ENCODE measurements at regions not wholly inside any gene's neighbourhood (a gene's known extent, or its start where the extent isn't known, plus 50 kb on each side); places are given as distances from the start of the nearest gene placed in this dataset.
A peak's percentile ranks its signal among the peaks of the same experiment; 100 is the strongest.

DNA sequence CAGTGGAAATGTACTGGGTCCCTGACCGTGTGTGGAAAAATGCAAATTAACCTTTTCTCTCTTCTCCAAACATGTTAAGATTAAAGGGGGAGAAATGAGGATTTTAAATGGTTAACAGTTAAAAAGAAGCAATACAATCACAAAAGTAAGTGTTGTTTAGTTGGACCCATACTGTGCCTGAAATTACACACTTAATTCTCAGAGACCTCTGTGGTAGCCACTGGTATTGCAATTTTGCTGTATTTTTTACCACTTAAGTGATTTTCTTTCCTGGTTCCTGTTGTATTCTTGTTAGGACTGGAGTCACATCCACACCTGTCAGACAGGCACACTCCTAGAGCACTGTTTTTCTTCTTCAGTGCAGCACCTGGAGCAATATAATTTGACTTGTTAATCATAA is 179.6 kb upstream of the PDGFD start:
- no TSS peak for BruUV-seq (replicated peaks)
- H3K23ac ChIP-seq (ENCODE audit: low read depth, low read length): no peak overlapping the region
- H4K91ac ChIP-seq (ENCODE audit: insufficient read depth, low read depth, low read length): no peak overlapping the region
- WGBS, 2 experiments (ENCODE audit: extremely low coverage in 2 of 2, insufficient read length in 1 of 2): no CpG with 5 or more reads among the region's 1 CpG
- H2BK5ac ChIP-seq (ENCODE audit: low read depth, low read length, poor library complexity, severe bottlenecking): no peak overlapping the region
- no peak overlapping the region for H4K5ac ChIP-seq (ENCODE audit: low read depth, low read length)
- no peak overlapping the region for H2BK120ac ChIP-seq (ENCODE audit: low read depth, low read length)
- no peak overlapping the region for H3K9ac ChIP-seq (ENCODE audit: low read depth, low read length)
- H3K79me1 ChIP-seq (ENCODE audit: low read depth in 1 of 2, low read length in 2 of 2): no peaks in the 10 kb centered on the region
- H4K20me1 ChIP-seq (ENCODE audit: insufficient read depth, low read length): no peaks in the 10 kb centered on the region
- no peak overlapping the region for H3K4me2 ChIP-seq (ENCODE audit: low read depth, low read length)
- in situ Hi-C loops (cut with MboI; ENCODE audit: low sequenced_read_pairs) (no loop called here), dilution Hi-C loops (cut with HindIII; ENCODE audit: low sequenced_read_pairs, unreplicated experiment) (no loop called here), intact Hi-C loops (cut with micrococcal nuclease) (no loop called here)
- TF ChIP-seq RAD21 (IDR thresholded peaks at IDR 0.05; ENCODE audit: low read length): no peak
- TF ChIP-seq MAZ (IDR thresholded peaks at IDR 0.05; ENCODE audit: borderline replicate concordance, low read depth, low read length): no peak
- TF ChIP-seq, protein P1, sequence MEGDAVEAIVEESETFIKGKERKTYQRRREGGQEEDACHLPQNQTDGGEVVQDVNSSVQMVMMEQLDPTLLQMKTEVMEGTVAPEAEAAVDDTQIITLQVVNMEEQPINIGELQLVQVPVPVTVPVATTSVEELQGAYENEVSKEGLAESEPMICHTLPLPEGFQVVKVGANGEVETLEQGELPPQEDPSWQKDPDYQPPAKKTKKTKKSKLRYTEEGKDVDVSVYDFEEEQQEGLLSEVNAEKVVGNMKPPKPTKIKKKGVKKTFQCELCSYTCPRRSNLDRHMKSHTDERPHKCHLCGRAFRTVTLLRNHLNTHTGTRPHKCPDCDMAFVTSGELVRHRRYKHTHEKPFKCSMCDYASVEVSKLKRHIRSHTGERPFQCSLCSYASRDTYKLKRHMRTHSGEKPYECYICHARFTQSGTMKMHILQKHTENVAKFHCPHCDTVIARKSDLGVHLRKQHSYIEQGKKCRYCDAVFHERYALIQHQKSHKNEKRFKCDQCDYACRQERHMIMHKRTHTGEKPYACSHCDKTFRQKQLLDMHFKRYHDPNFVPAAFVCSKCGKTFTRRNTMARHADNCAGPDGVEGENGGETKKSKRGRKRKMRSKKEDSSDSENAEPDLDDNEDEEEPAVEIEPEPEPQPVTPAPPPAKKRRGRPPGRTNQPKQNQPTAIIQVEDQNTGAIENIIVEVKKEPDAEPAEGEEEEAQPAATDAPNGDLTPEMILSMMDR (conservative IDR thresholded peaks at IDR 0.05; ENCODE audit: low read depth, low read length): peak; percentile 23; the same call in 1 of the 2 replicates
- H3K27ac ChIP-seq (ENCODE audit: insufficient read depth, low read length): no peak overlapping the region
- H2BK15ac ChIP-seq (ENCODE audit: low read depth, low read length): no peak overlapping the region
- H2BK20ac ChIP-seq (ENCODE audit: low read depth, low read length): no peak overlapping the region
- ChIA-PET POLR2A (ENCODE audit: unreplicated experiment) (no interaction called here), CTCF (no interaction called here)
- no peak overlapping the region for H3K4me3 ChIP-seq (ENCODE audit: insufficient read depth, low read depth, low read length)
- no peak overlapping the region for H3K14ac ChIP-seq (replicated peaks; ENCODE audit: low read depth, low read length)
- H3K27me3 ChIP-seq (ENCODE audit: control insufficient read depth, insufficient read depth, low read length): no peaks in the 10 kb centered on the region
- H2AK9ac ChIP-seq (replicated peaks; ENCODE audit: low read depth, low read length, poor library complexity): no peak overlapping the region
- H3K9me3 ChIP-seq (ENCODE audit: control insufficient read depth, insufficient read depth, low read length): no peaks in the 10 kb centered on the region
- no peaks in the 10 kb centered on the region for H3K36me3 ChIP-seq (ENCODE audit: control insufficient read depth, insufficient read depth, low read length)
- no peak overlapping the region for H3K4ac ChIP-seq (ENCODE audit: low read depth, low read length)
- H4K8ac ChIP-seq (ENCODE audit: low read depth in 2 of 2, low read length in 2 of 2): no peak overlapping the region
- H3K9me1 ChIP-seq (ENCODE audit: insufficient read depth, low read length): no peaks in the 10 kb centered on the region
- ATAC-seq (ENCODE audit: low read depth) (peak; percentile 49; the same call in 1 of the 2 replicates), DNase-seq (peak; percentile 7)
- H2AFZ ChIP-seq (replicated peaks; ENCODE audit: low read length, poor library complexity): no peak overlapping the region
- no peak overlapping the region for H3K18ac ChIP-seq (ENCODE audit: low read depth, low read length)
- no peak overlapping the region for H2AK5ac ChIP-seq (ENCODE audit: low read depth, low read length)
- no peak overlapping the region for H3K56ac ChIP-seq (ENCODE audit: extremely low read depth, insufficient read depth, low read length)
- no peaks in the 10 kb centered on the region for H3K4me1 ChIP-seq (ENCODE audit: control insufficient read depth, insufficient read depth, low read length)

Data from IMR-90 (cell line).